ENCODE measurements at regions not wholly inside any gene's neighbourhood (a gene's known extent, or its start where the extent isn't known, plus 50 kb on each side); places are given as distances from the start of the nearest gene placed in this dataset.

- CTCF ChIA-PET = interaction anchor here (0.7 to 3.2 kb wide), 4 partner anchors 77 to 361 kb away, joined by 3 to 24 read pairs (median 6); partner anchors contain the start of gene HNRNPU
- FAIRE-seq = no peak
- no peaks in the 10 kb centered on the region for H4K20me1 ChIP-seq (replicated peaks; ENCODE audit: control insufficient read depth, extremely low read depth, insufficient read depth, low read length)
These were observed 101.1 kb upstream of the HNRNPU start for GRCh38 chr1:244965185-244966030.

More at GRCh38 chr1:244965185-244966030, 101.1 kb upstream of the HNRNPU start:
- POLR2A ChIA-PET = interaction anchor here (2.0 kb wide), 1 partner anchor 102 kb away, joined by 8 read pairs; the partner anchor contains the start of gene HNRNPU
- H3K4me3 ChIP-seq (replicated peaks in 1 of 3; ENCODE audit: insufficient read depth in 1 of 3, low read depth in 1 of 3, low read length in 3 of 3) = no peak overlapping the region
- intact Hi-C loops (cut with micrococcal nuclease) (no loop called here), dilution Hi-C loops (cut with MboI; ENCODE audit: extremely low pct_ligation_motif_present, low sequenced_read_pairs) (no loop called here)
- no peaks in the 10 kb centered on the region for H3K9me1 ChIP-seq (replicated peaks; ENCODE audit: control insufficient read depth, extremely low read depth, insufficient read depth, low read length)
- H2AFZ ChIP-seq (ENCODE audit: low read depth, low read length) = peak overlapping the region; percentile 92
- peak overlapping the region; percentile 12 for H3K4me2 ChIP-seq (ENCODE audit: insufficient read depth, low read length)
- peak overlapping the region; percentile 95 for H3K27ac ChIP-seq (ENCODE audit: insufficient read depth, low read depth, low read length)
- H3K9ac ChIP-seq (replicated peaks; ENCODE audit: extremely low read depth, insufficient read depth, low read length) = peak overlapping the region; percentile 77
- no peaks in the 10 kb centered on the region for H3K79me2 ChIP-seq (ENCODE audit: control insufficient read depth, insufficient read depth, low read length)
- peak; percentile 19 for DNase-seq (ENCODE audit: low read depth, low spot score)
- TF ChIP-seq POLR2AphosphoS5 (IDR thresholded peaks at IDR 0.05; ENCODE audit: insufficient read depth, low read depth, low read length) = no peak
- no peak for TF ChIP-seq EZH2 (IDR thresholded peaks at IDR 0.05; ENCODE audit: borderline replicate concordance, low read depth, low read length, severe bottlenecking)
- TF ChIP-seq GATA2 (IDR thresholded peaks at IDR 0.05; ENCODE audit: insufficient read depth, insufficient read length, low read depth, low read length) = no peak
- no peak for TF ChIP-seq MAX (IDR thresholded peaks at IDR 0.05; ENCODE audit: insufficient read depth, insufficient read length)
- TF ChIP-seq POLR2A (IDR thresholded peaks at IDR 0.05; ENCODE audit: low read depth, low read length) = no peak
- TF ChIP-seq, protein P1, sequence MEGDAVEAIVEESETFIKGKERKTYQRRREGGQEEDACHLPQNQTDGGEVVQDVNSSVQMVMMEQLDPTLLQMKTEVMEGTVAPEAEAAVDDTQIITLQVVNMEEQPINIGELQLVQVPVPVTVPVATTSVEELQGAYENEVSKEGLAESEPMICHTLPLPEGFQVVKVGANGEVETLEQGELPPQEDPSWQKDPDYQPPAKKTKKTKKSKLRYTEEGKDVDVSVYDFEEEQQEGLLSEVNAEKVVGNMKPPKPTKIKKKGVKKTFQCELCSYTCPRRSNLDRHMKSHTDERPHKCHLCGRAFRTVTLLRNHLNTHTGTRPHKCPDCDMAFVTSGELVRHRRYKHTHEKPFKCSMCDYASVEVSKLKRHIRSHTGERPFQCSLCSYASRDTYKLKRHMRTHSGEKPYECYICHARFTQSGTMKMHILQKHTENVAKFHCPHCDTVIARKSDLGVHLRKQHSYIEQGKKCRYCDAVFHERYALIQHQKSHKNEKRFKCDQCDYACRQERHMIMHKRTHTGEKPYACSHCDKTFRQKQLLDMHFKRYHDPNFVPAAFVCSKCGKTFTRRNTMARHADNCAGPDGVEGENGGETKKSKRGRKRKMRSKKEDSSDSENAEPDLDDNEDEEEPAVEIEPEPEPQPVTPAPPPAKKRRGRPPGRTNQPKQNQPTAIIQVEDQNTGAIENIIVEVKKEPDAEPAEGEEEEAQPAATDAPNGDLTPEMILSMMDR (IDR thresholded peaks at IDR 0.05; ENCODE audit: extremely low read depth in 1 of 2, insufficient read depth in 1 of 2, low read depth in 1 of 2, low read length in 2 of 2) = no peak
- no peak for TF ChIP-seq MYC (IDR thresholded peaks at IDR 0.05; ENCODE audit: low read depth, low read length)
- no peak for TF ChIP-seq FOS (IDR thresholded peaks at IDR 0.05; ENCODE audit: borderline replicate concordance, insufficient read depth, low read length)
- TF ChIP-seq JUN (IDR thresholded peaks at IDR 0.05; ENCODE audit: borderline replicate concordance, insufficient read depth, insufficient read length, low read depth) = no peak
- H3K36me3 ChIP-seq (ENCODE audit: control insufficient read depth in 2 of 2, extremely low read depth in 1 of 2, insufficient read depth in 2 of 2, low read length in 2 of 2) = no peaks in the 10 kb centered on the region
- no TSS peak for BruUV-seq (replicated peaks)
- H3K27me3 ChIP-seq (ENCODE audit: control insufficient read depth in 2 of 2, insufficient read depth in 2 of 2, low read length in 2 of 2) = no peaks in the 10 kb centered on the region
- H3K9me3 ChIP-seq (replicated peaks; ENCODE audit: control insufficient read depth, insufficient read depth, low read length) = no peaks in the 10 kb centered on the region
- H3K4me1 ChIP-seq (ENCODE audit: control insufficient read depth, extremely low read depth, insufficient read depth, low read length) = peaks cover 34% of the 10 kb centered on the region
